ENCODE measurements at regions not wholly inside any gene's neighbourhood (a gene's known extent, or its start where the extent isn't known, plus 50 kb on each side); places are given as distances from the start of the nearest gene placed in this dataset.

- Histone ChIP-seq H3K4me3 (ENCODE audit: low read length in 3 of 3) (no peak overlapping the region), H3K4me1 (ENCODE audit: control insufficient read depth in 3 of 3, insufficient read depth in 3 of 3, low read length in 3 of 3) (peaks cover 3 to 12% (median 6%) of the 10 kb centered on the region in 3 donors), H3K36me3 (ENCODE audit: control insufficient read depth in 3 of 3, insufficient read depth in 3 of 3, low read length in 3 of 3) (no peaks in the 10 kb centered on the region), H3K27me3 (ENCODE audit: control insufficient read depth in 3 of 3, insufficient read depth in 3 of 3, low read length in 3 of 3) (no peaks in the 10 kb centered on the region), H3K27ac (ENCODE audit: low read depth, low read length) (no peak overlapping the region), H3K9me3 (ENCODE audit: control insufficient read depth in 3 of 3, low read length in 3 of 3) (no peaks in the 10 kb centered on the region), H3K9ac (ENCODE audit: low read depth in 1 of 3, low read length in 3 of 3) (no peak overlapping the region)
These were observed 80.5 kb upstream of the SPATS2L start for GRCh38 chr2:200225951-200226350.

GRCh38 chr2:200226451-200227426, 79.8 kb upstream of the SPATS2L start:
- no peaks in the 10 kb centered on the region for H3K36me3 ChIP-seq (ENCODE audit: control insufficient read depth in 3 of 3, insufficient read depth in 3 of 3, low read length in 3 of 3)
- H3K27ac ChIP-seq (ENCODE audit: low read depth, low read length), result no peak overlapping the region
- no peaks in the 10 kb centered on the region for H3K27me3 ChIP-seq (ENCODE audit: control insufficient read depth in 3 of 3, insufficient read depth in 3 of 3, low read length in 3 of 3)

GRCh38 chr2:200230716-200231115, 75.8 kb upstream of the SPATS2L start:
- H3K9ac ChIP-seq (ENCODE audit: low read depth in 1 of 3, low read length in 3 of 3), result no peak overlapping the region
- no peaks in the 10 kb centered on the region for H3K27me3 ChIP-seq (ENCODE audit: control insufficient read depth in 3 of 3, insufficient read depth in 3 of 3, low read length in 3 of 3)
- H3K27ac ChIP-seq (ENCODE audit: low read depth, low read length), result no peak overlapping the region
- H3K4me1 ChIP-seq (ENCODE audit: control insufficient read depth in 3 of 3, insufficient read depth in 3 of 3, low read length in 3 of 3), result peaks cover 0 to 9% (median 6%) of the 10 kb centered on the region in 3 donors
- no peaks in the 10 kb centered on the region for H3K9me3 ChIP-seq (ENCODE audit: control insufficient read depth in 3 of 3, low read length in 3 of 3)
- no peaks in the 10 kb centered on the region for H3K36me3 ChIP-seq (ENCODE audit: control insufficient read depth in 3 of 3, insufficient read depth in 3 of 3, low read length in 3 of 3)
- H3K4me3 ChIP-seq (ENCODE audit: low read length in 3 of 3), result no peak overlapping the region

More at GRCh38 chr2:200226451-200227426, 79.8 kb upstream of the SPATS2L start:
- Histone ChIP-seq H3K4me1 (ENCODE audit: control insufficient read depth in 3 of 3, insufficient read depth in 3 of 3, low read length in 3 of 3) (peaks cover 3 to 12% (median 6%) of the 10 kb centered on the region in 3 donors), H3K4me3 (ENCODE audit: low read length in 3 of 3) (no peak overlapping the region), H3K9me3 (ENCODE audit: control insufficient read depth in 3 of 3, low read length in 3 of 3) (no peaks in the 10 kb centered on the region), H3K9ac (ENCODE audit: low read depth in 1 of 3, low read length in 3 of 3) (no peak overlapping the region)

- H3K4me1 ChIP-seq (ENCODE audit: control insufficient read depth in 3 of 3, insufficient read depth in 3 of 3, low read length in 3 of 3), result no peaks in the 10 kb centered on the region
- no peak overlapping the region for H3K9ac ChIP-seq (ENCODE audit: low read depth in 1 of 3, low read length in 3 of 3)
- no peak overlapping the region for H3K4me3 ChIP-seq (ENCODE audit: low read length in 3 of 3)
- H3K27ac ChIP-seq (ENCODE audit: low read depth, low read length), result no peak overlapping the region
- no peaks in the 10 kb centered on the region for H3K9me3 ChIP-seq (ENCODE audit: control insufficient read depth in 3 of 3, low read length in 3 of 3)
- H3K27me3 ChIP-seq (ENCODE audit: control insufficient read depth in 3 of 3, insufficient read depth in 3 of 3, low read length in 3 of 3), result no peaks in the 10 kb centered on the region
- no peaks in the 10 kb centered on the region for H3K36me3 ChIP-seq (ENCODE audit: control insufficient read depth in 3 of 3, insufficient read depth in 3 of 3, low read length in 3 of 3)
These were observed 71.0 kb upstream of the SPATS2L start for GRCh38 chr2:200235533-200235932.

GRCh38 chr2:200239216-200239615, 67.3 kb upstream of the SPATS2L start:
- no peak overlapping the region for H3K27ac ChIP-seq (ENCODE audit: low read depth, low read length)
- no peak overlapping the region for H3K9ac ChIP-seq (ENCODE audit: low read depth in 1 of 3, low read length in 3 of 3)
- no peaks in the 10 kb centered on the region for H3K9me3 ChIP-seq (ENCODE audit: control insufficient read depth in 3 of 3, low read length in 3 of 3)
- H3K4me1 ChIP-seq (ENCODE audit: control insufficient read depth in 3 of 3, insufficient read depth in 3 of 3, low read length in 3 of 3), result no peaks in the 10 kb centered on the region
- no peak overlapping the region for H3K4me3 ChIP-seq (ENCODE audit: low read length in 3 of 3)
- no peaks in the 10 kb centered on the region for H3K27me3 ChIP-seq (ENCODE audit: control insufficient read depth in 3 of 3, insufficient read depth in 3 of 3, low read length in 3 of 3)
- H3K36me3 ChIP-seq (ENCODE audit: control insufficient read depth in 3 of 3, insufficient read depth in 3 of 3, low read length in 3 of 3), result no peaks in the 10 kb centered on the region

GRCh38 chr2:200242570-200242969, 63.9 kb upstream of the SPATS2L start:
- no peak overlapping the region for H3K4me3 ChIP-seq (ENCODE audit: low read length in 3 of 3)
- H3K36me3 ChIP-seq (ENCODE audit: control insufficient read depth in 3 of 3, insufficient read depth in 3 of 3, low read length in 3 of 3), result no peaks in the 10 kb centered on the region
- H3K27ac ChIP-seq (ENCODE audit: low read depth, low read length), result no peak overlapping the region
- H3K4me1 ChIP-seq (ENCODE audit: control insufficient read depth in 3 of 3, insufficient read depth in 3 of 3, low read length in 3 of 3), result no peaks in the 10 kb centered on the region
- H3K9me3 ChIP-seq (ENCODE audit: control insufficient read depth in 3 of 3, low read length in 3 of 3), result no peaks in the 10 kb centered on the region
- no peaks in the 10 kb centered on the region for H3K27me3 ChIP-seq (ENCODE audit: control insufficient read depth in 3 of 3, insufficient read depth in 3 of 3, low read length in 3 of 3)
- H3K9ac ChIP-seq (ENCODE audit: low read depth in 1 of 3, low read length in 3 of 3), result no peak overlapping the region

GRCh38 chr2:200243441-200243840, 63.1 kb upstream of the SPATS2L start:
- no peaks in the 10 kb centered on the region for H3K9me3 ChIP-seq (ENCODE audit: control insufficient read depth in 3 of 3, low read length in 3 of 3)
- H3K27me3 ChIP-seq (ENCODE audit: control insufficient read depth in 3 of 3, insufficient read depth in 3 of 3, low read length in 3 of 3), result no peaks in the 10 kb centered on the region
- H3K4me3 ChIP-seq (ENCODE audit: low read length in 3 of 3), result no peak overlapping the region
- H3K27ac ChIP-seq (ENCODE audit: low read depth, low read length), result no peak overlapping the region
- no peaks in the 10 kb centered on the region for H3K36me3 ChIP-seq (ENCODE audit: control insufficient read depth in 3 of 3, insufficient read depth in 3 of 3, low read length in 3 of 3)
- no peaks in the 10 kb centered on the region for H3K4me1 ChIP-seq (ENCODE audit: control insufficient read depth in 3 of 3, insufficient read depth in 3 of 3, low read length in 3 of 3)
- no peak overlapping the region for H3K9ac ChIP-seq (ENCODE audit: low read depth in 1 of 3, low read length in 3 of 3)

GRCh38 chr2:200244111-200244510, 62.4 kb upstream of the SPATS2L start:
- H3K4me3 ChIP-seq (ENCODE audit: low read length in 3 of 3), result no peak overlapping the region
- no peaks in the 10 kb centered on the region for H3K36me3 ChIP-seq (ENCODE audit: control insufficient read depth in 3 of 3, insufficient read depth in 3 of 3, low read length in 3 of 3)
- no peak overlapping the region for H3K27ac ChIP-seq (ENCODE audit: low read depth, low read length)
- no peaks in the 10 kb centered on the region for H3K9me3 ChIP-seq (ENCODE audit: control insufficient read depth in 3 of 3, low read length in 3 of 3)
- no peaks in the 10 kb centered on the region for H3K27me3 ChIP-seq (ENCODE audit: control insufficient read depth in 3 of 3, insufficient read depth in 3 of 3, low read length in 3 of 3)
- no peak overlapping the region for H3K9ac ChIP-seq (ENCODE audit: low read depth in 1 of 3, low read length in 3 of 3)
- no peaks in the 10 kb centered on the region for H3K4me1 ChIP-seq (ENCODE audit: control insufficient read depth in 3 of 3, insufficient read depth in 3 of 3, low read length in 3 of 3)

- no peak overlapping the region for H3K4me3 ChIP-seq (ENCODE audit: low read length in 3 of 3)
- no peaks in the 10 kb centered on the region for H3K36me3 ChIP-seq (ENCODE audit: control insufficient read depth in 3 of 3, insufficient read depth in 3 of 3, low read length in 3 of 3)
- H3K27me3 ChIP-seq (ENCODE audit: control insufficient read depth in 3 of 3, insufficient read depth in 3 of 3, low read length in 3 of 3), result no peaks in the 10 kb centered on the region
- peaks cover 0 to 2% (median under 1%) of the 10 kb centered on the region in 3 donors for H3K4me1 ChIP-seq (ENCODE audit: control insufficient read depth in 3 of 3, insufficient read depth in 3 of 3, low read length in 3 of 3)
- H3K9me3 ChIP-seq (ENCODE audit: control insufficient read depth in 3 of 3, low read length in 3 of 3), result no peaks in the 10 kb centered on the region
- H3K27ac ChIP-seq (ENCODE audit: low read depth, low read length), result no peak overlapping the region
- H3K9ac ChIP-seq (ENCODE audit: low read depth in 1 of 3, low read length in 3 of 3), result no peak overlapping the region
These were observed 59.0 kb upstream of the SPATS2L start for GRCh38 chr2:200247494-200247893.

- H3K27me3 ChIP-seq (ENCODE audit: control insufficient read depth in 3 of 3, insufficient read depth in 3 of 3, low read length in 3 of 3), result no peaks in the 10 kb centered on the region
- H3K9me3 ChIP-seq (ENCODE audit: control insufficient read depth in 3 of 3, low read length in 3 of 3), result no peaks in the 10 kb centered on the region
- no peak overlapping the region for H3K9ac ChIP-seq (ENCODE audit: low read depth in 1 of 3, low read length in 3 of 3)
- peaks cover 12 to 15% (median 14%) of the 10 kb centered on the region in 3 donors for H3K4me1 ChIP-seq (ENCODE audit: control insufficient read depth in 3 of 3, insufficient read depth in 3 of 3, low read length in 3 of 3)
- H3K27ac ChIP-seq (ENCODE audit: low read depth, low read length), result no peak overlapping the region
- H3K4me3 ChIP-seq (ENCODE audit: low read length in 3 of 3), result peak overlapping the region in 2 of 3 donors; percentile 41 to 42
- H3K36me3 ChIP-seq (ENCODE audit: control insufficient read depth in 3 of 3, insufficient read depth in 3 of 3, low read length in 3 of 3), result no peaks in the 10 kb centered on the region
These were observed 54.0 kb upstream of the SPATS2L start for GRCh38 chr2:200252265-200253067.

All from skeletal muscle tissue (tissue), 3 donors.